Fibroblast of the aortic adventitia (primary cell): ENCODE measurements at regions not wholly inside any gene's neighbourhood (a gene's known extent, or its start where the extent isn't known, plus 50 kb on each side); places are given as distances from the start of the nearest gene placed in this dataset.

ENCODE experiments used
- DNase-seq: peaks from one replicate; pipeline ENCODE4 v3.0.0-alpha.2; 2010; ENCODE audit warnings: low read depth
- H3K4me3 ChIP-seq: 2 replicates; pipeline ENCODE4 v1.5.1; 2011; ENCODE audit warnings: low read depth, mild to moderate bottlenecking, control low read depth, low read length, moderate library complexity
- CTCF ChIP-seq: IDR thresholded peaks from 2 replicates; pipeline ENCODE4 v1.5.1; 2011; ENCODE audit warnings: mild to moderate bottlenecking, low read length, control low read depth, inconsistent platforms; ENCODE audit not compliant: insufficient read depth

DNA sequence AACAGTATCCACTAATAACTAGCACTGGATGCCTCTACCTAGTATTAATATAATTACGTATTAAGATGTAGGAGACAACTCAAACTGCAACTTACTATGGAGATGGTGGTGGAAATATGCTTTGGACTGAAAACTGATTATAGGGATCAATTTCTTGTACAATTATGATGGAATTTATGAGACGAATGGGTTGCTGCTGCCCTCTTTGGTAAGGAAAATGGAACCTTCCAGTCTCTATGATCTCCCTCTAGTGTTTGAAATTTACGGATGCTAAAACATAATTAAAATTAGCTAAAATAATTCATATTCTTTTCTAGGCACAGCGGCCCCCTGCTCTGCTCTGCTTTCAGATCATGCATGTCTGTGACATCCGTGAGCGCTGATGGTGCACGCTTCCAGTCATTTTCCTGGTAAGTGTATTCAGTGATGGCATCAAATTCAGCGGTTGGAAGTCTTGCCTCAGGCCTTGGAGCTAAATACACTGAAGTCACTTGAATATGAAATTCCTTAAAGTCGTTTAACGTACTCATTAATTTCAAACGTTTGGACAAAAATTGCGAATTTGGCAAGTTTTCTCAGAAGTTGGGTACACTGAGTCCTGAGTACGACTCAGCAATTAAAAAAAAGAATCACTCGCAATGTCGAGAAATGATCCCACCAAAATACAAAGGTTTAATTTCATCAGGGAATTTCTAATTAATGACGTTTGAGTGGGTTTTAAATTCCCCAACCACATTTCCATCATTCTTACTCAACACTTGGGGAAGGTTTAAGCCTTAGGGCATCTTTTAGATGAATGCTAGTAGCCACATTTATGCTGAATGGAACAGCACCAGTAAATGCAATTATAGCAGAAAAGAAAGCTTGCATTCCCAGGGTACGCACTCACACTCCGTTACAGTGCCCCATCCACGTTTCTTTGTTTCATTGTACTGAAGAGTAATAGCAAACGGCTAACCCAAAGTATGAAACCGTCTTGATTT is 132.6 kb downstream of the NR2F2 start:
- no peak overlapping the region for H3K4me3 ChIP-seq
- TF ChIP-seq CTCF = peak; percentile 30
- peak; percentile 24 for DNase-seq

GRCh38 chr15:96466389-96466947 is 136.0 kb downstream of the NR2F2 start:
- DNase-seq = no peak
- H3K4me3 ChIP-seq = no peak overlapping the region
- TF ChIP-seq CTCF = no peak

GRCh38 chr15:96468036-96468435 is 137.5 kb downstream of the NR2F2 start:
- no peak for TF ChIP-seq CTCF
- no peak for DNase-seq
- H3K4me3 ChIP-seq = no peak overlapping the region

GRCh38 chr15:96470681-96471310 is 140.3 kb downstream of the NR2F2 start:
- no peak for TF ChIP-seq CTCF
- DNase-seq = no peak
- no peak overlapping the region for H3K4me3 ChIP-seq

GRCh38 chr15:96472681-96473080 is 142.2 kb downstream of the NR2F2 start:
- no peak for DNase-seq
- H3K4me3 ChIP-seq = no peak overlapping the region
- no peak for TF ChIP-seq CTCF

DNA sequence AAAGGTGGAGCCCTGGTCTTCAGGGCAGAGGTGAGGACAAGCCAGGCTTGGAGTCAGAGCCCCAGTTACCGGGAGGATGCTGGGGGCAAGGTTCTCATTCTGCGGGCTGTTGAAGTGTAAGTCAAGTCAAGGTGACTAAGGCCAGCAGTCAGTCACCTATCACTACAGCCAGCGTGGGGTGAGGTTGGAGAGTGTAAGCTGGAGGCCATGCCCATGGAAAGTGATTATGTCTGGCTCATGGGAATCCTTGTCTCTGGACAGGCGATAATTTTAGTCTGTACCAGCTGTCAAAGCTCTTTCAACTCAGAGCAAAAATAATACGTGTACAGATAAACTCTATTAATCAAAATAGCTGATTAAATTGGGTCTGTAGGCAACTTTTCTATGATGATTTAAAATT is 143.1 kb downstream of the NR2F2 start:
- no peak overlapping the region for H3K4me3 ChIP-seq
- DNase-seq = no peak
- no peak for TF ChIP-seq CTCF
